ENCODE measurements at regions not wholly inside any gene's neighbourhood (a gene's known extent, or its start where the extent isn't known, plus 50 kb on each side); places are given as distances from the start of the nearest gene placed in this dataset.

- Histone ChIP-seq H3K4me3 (no peak overlapping the region), H3K9ac (ENCODE audit: insufficient read depth in 1 of 2, low read length in 2 of 2) (no peak overlapping the region), H3K27me3 (ENCODE audit: control insufficient read depth in 3 of 3, insufficient read depth in 3 of 3, low read length in 2 of 3) (no peaks in the 10 kb centered on the region), H3K9me3 (ENCODE audit: control insufficient read depth in 4 of 4, insufficient read depth in 3 of 4, low read length in 3 of 4) (peaks cover 0 to 1% (median 0%) of the 10 kb centered on the region in 4 donors), H3K36me3 (ENCODE audit: control insufficient read depth in 4 of 4, insufficient read depth in 4 of 4, low read length in 4 of 4) (no peaks in the 10 kb centered on the region), H3K27ac (ENCODE audit: low read depth in 1 of 2, low read length in 1 of 2) (no peak overlapping the region), H3K4me1 (ENCODE audit: control insufficient read depth in 5 of 5, insufficient read depth in 5 of 5, low read length in 5 of 5) (no peaks in the 10 kb centered on the region)
- no peak for TF ChIP-seq CTCF (IDR thresholded peaks at IDR 0.05; ENCODE audit: control extremely low read depth, extremely low read depth)
- DNase-seq (no peak), ATAC-seq (ENCODE audit: insufficient read depth, low FRiP score) (no peak)
- WGBS, 2 donors = 62 to 76% methylated on average over 1 of the region's 1 CpG
Observed at GRCh38 chr13:75016225-75016624, 465.7 kb downstream of the TBC1D4 start.

GRCh38 chr13:75013818-75014217 lies 468.2 kb downstream of the TBC1D4 start:
- TF ChIP-seq CTCF (IDR thresholded peaks at IDR 0.05; ENCODE audit: control extremely low read depth, extremely low read depth) = no peak
- WGBS, 2 donors = 84 to 85% methylated on average over 4 of the region's 4 CpGs
- peaks cover 0 to 1% (median 0%) of the 10 kb centered on the region in 4 donors for H3K9me3 ChIP-seq (ENCODE audit: control insufficient read depth in 4 of 4, insufficient read depth in 3 of 4, low read length in 3 of 4)
- no peaks in the 10 kb centered on the region for H3K36me3 ChIP-seq (ENCODE audit: control insufficient read depth in 4 of 4, insufficient read depth in 4 of 4, low read length in 4 of 4)
- no peaks in the 10 kb centered on the region for H3K27me3 ChIP-seq (ENCODE audit: control insufficient read depth in 3 of 3, insufficient read depth in 3 of 3, low read length in 2 of 3)
- no peak overlapping the region for H3K27ac ChIP-seq (ENCODE audit: low read depth in 1 of 2, low read length in 1 of 2)
- no peak for ATAC-seq (ENCODE audit: insufficient read depth, low FRiP score)
- H3K4me3 ChIP-seq = no peak overlapping the region
- H3K9ac ChIP-seq (ENCODE audit: insufficient read depth in 1 of 2, low read length in 2 of 2) = no peak overlapping the region
- no peaks in the 10 kb centered on the region for H3K4me1 ChIP-seq (ENCODE audit: control insufficient read depth in 5 of 5, insufficient read depth in 5 of 5, low read length in 5 of 5)
- DNase-seq = no peak

- DNase-seq = no peak
- no peak overlapping the region for H3K4me3 ChIP-seq
- ATAC-seq (ENCODE audit: insufficient read depth, low FRiP score) = no peak
- 90 to 94% methylated on average over 4 of the region's 4 CpGs for WGBS, 2 donors
- no peak overlapping the region for H3K27ac ChIP-seq (ENCODE audit: low read depth in 1 of 2, low read length in 1 of 2)
- no peaks in the 10 kb centered on the region for H3K27me3 ChIP-seq (ENCODE audit: control insufficient read depth in 3 of 3, insufficient read depth in 3 of 3, low read length in 2 of 3)
- no peaks in the 10 kb centered on the region for H3K36me3 ChIP-seq (ENCODE audit: control insufficient read depth in 4 of 4, insufficient read depth in 4 of 4, low read length in 4 of 4)
- peaks cover 0 to 1% (median 0%) of the 10 kb centered on the region in 4 donors for H3K9me3 ChIP-seq (ENCODE audit: control insufficient read depth in 4 of 4, insufficient read depth in 3 of 4, low read length in 3 of 4)
- no peak for TF ChIP-seq CTCF (IDR thresholded peaks at IDR 0.05; ENCODE audit: control extremely low read depth, extremely low read depth)
- H3K9ac ChIP-seq (ENCODE audit: insufficient read depth in 1 of 2, low read length in 2 of 2) = no peak overlapping the region
- H3K4me1 ChIP-seq (ENCODE audit: control insufficient read depth in 5 of 5, insufficient read depth in 5 of 5, low read length in 5 of 5) = no peaks in the 10 kb centered on the region
Observed at GRCh38 chr13:75010941-75011340, 471.0 kb downstream of the TBC1D4 start.

GRCh38 chr13:75008926-75009325 lies 473.0 kb downstream of the TBC1D4 start:
- TF ChIP-seq CTCF (IDR thresholded peaks at IDR 0.05; ENCODE audit: control extremely low read depth, extremely low read depth) = no peak
- Histone ChIP-seq H3K27me3 (ENCODE audit: control insufficient read depth in 3 of 3, insufficient read depth in 3 of 3, low read length in 2 of 3) (no peaks in the 10 kb centered on the region), H3K36me3 (ENCODE audit: control insufficient read depth in 4 of 4, insufficient read depth in 4 of 4, low read length in 4 of 4) (no peaks in the 10 kb centered on the region), H3K9me3 (ENCODE audit: control insufficient read depth in 4 of 4, insufficient read depth in 3 of 4, low read length in 3 of 4) (no peaks in the 10 kb centered on the region), H3K9ac (ENCODE audit: insufficient read depth in 1 of 2, low read length in 2 of 2) (no peak overlapping the region), H3K27ac (ENCODE audit: low read depth in 1 of 2, low read length in 1 of 2) (no peak overlapping the region), H3K4me1 (ENCODE audit: control insufficient read depth in 5 of 5, insufficient read depth in 5 of 5, low read length in 5 of 5) (no peaks in the 10 kb centered on the region), H3K4me3 (no peak overlapping the region)
- ATAC-seq (ENCODE audit: insufficient read depth, low FRiP score) (no peak), DNase-seq (no peak)
